Stimulated activated naive CD8-positive, alpha-beta T cell treated with anti-CD3 and anti-CD28 coated beads, Interleukin-15, Interleukin-2, amounts not matched to agents 100 U/mL and 50 U/mL, for 24 hours (primary cell): ENCODE measurements at regions not wholly inside any gene's neighbourhood (a gene's known extent, or its start where the extent isn't known, plus 50 kb on each side); places are given as distances from the start of the nearest gene placed in this dataset.
A peak's percentile ranks its signal among the peaks of the same experiment; 100 is the strongest.
"Not testable (repeated sequence)": the region's sequence is repeated elsewhere in the genome, so short reads cannot be mapped to it uniquely, and the experiment has no call there.

ENCODE experiments used
- ATAC-seq: fragments of 150-1000 bp; cut with Tn5 transposase; one replicate; pipeline ENCODE4 v1.10.0; 2021
- DNase-seq: peaks from one replicate; pipeline ENCODE4 v3.0.0; 2021

DNA sequence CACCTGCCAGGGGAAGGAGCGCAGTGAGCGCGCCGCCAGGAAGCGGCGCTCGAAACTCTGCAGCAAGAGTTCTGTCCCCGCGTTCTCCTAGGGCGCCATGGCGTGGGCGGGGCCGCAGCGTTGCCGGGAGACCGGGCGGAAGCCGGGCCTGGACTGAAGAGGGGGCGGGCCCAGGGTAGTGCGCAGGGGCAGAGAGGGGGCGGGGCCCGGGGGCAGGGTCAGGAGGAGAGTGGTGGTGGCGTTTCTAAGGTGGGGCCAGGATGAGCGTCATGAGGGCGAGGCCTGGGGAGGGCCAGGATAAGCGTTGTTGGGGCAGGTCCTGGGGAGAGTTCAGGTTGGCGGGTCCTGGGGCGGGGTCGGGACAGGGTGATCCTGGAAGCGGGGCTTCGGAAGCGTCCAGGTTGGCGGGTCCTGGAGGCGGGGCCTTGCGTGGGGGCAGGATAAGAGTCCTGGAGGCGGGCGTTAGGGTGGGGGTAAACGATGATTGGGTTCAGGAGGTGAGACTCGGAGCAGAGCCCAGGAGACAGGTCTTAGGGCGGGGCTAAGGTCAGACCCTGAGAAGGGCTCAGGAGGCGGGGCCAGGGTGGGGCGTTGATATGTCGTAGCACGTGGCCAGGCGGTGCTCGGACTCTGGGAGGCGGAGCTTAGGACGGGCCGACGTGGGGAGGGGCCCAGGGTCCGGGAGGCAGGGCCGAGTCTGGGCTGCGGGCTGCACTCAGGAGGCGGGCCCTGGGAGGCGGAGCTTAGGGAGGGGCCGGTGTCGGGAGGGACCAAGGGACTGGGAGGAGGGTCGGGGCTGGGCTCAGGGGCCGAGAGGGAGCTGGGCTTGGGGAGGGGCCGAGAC is 189.4 kb downstream of the ADRA2C start:
- peak; percentile 100 for ATAC-seq
- peak; percentile 99 for DNase-seq

DNA sequence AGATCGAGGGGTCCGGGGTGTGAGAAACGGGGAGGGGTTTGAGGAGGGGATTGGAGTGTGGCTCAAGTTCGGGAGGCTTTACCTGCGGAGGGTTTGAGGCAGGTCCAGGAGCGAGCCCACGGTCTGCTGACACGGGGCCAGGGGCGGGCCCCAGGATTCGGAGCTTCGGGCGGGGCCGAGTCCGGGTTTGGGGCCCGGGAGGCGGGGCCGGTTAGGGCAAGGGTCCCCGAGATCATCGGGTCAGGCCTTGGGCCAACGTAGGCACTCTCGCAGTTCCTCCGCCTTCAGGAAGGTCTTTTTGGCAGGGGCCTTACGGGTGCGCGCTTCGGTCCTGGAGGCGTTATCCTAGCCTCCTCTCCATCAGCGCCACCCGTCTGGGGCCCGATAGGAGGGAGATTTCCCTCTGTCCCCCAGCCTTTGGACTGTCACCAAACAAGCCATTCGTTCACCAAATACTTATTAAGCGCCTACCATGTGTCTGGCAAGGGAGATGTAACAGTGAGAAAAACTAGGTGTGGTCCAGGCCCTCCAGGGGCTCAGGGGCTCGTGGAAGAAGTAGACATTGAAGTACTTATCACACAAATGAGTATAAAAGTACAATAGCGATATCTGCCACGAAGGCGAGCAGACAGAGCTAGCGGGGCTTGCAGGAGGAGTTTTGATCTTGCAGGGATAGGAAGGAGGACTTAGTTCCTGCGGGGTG is 190.1 kb downstream of the ADRA2C start:
- DNase-seq, ATAC-seq: not testable (repeated sequence)

DNA sequence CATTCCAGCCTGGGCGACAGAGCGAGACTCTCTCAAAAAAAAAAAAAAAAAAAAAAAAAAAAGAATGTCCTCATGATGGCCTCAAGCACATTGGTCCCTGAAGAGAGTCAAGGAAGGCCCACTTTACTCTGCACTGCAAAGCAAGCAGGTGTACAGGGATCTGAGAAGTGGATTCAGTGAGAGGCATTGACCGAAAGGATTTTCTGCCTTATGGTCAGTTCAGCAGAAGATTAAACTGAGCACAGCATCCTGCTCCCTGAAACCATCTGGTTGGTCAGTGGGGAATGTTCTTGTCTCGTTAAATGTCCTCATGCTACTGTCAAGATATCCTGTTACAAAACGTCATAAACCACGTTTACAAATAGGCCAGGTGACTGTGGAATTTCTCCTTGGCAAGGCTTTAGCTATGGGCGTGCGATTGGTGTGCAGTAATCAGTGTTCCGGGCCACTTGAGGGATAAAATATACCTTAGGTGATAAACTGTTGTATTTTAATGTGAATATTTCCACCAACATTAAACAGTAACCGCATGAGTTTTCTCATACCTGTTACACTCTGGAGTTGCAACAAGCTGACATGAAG is 195.0 kb downstream of the ADRA2C start:
- not testable (repeated sequence) for DNase-seq, ATAC-seq

DNA sequence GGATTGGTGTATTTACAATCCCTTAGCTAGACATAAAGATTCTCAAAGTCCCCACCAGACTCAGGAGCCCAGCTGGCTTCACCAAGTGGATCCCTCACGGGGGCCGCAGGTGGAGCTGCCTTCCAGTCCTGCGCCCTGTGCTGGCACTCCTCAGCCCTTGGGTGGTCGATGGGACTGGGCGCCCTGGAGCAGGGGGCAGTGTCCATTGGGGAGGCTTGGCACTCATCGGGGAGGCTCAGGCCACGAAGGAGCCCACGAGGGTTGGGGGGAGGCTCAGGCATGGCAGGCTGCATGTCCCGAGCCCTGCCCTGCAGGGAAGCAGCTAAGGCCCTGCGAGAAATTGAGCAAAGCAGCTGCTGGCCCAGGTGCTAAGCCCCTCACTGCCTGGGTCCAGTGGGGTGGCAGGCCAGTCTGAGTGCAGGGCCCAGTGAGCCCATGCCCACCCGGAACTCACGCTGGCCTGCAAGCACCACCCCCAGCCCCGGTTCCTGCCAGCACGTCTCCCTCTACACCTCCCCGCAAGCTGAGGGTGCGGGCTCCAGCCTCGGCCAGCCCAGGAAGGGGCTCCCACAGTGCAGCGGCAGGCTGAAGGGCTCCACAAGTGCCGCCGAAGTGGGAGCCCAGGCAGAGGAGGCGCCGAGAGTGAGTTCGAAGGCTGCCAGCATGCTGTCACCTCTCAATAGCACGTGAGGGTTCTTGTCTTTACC is 198.5 kb downstream of the ADRA2C start:
- ATAC-seq, DNase-seq: not testable (repeated sequence)

DNA sequence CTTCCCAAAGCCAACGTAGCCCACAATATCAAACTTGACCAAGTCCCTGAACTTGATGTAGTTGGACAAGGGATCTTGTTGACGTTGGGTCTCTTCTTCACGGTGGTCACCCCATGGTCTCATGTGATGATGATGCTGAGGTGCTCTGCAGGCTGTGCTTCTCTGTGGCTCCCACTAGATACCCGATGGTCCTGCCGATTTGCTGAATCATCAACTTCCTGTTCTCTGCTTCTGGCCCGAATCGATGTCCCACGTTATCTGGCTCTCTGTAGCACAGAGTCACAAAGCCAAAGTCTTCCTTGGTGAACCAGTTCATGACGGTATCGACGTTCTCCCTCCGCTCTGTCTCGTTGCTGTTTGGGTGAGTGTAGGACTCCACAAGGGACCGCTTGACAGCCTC is 201.0 kb downstream of the ADRA2C start:
- not testable (repeated sequence) for DNase-seq, ATAC-seq

DNA sequence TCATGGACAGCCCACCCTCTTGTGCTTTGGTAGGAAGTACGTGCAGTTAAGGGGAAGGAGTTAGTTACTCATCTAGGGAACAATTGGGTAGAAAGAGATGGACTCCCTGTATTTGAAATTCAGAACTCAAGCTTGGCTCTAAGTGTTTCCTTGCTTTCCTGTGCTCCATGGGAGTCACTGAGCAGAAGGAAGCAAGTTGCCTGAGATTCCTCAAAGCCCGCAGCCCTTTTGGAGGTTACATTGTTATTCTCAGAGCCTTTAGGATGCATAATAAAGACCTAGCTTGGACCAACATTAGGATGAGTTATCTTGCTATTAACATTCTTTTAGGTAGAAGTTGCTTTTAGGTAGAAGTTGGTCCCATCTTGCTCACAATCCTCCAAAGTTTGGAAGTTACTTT is 206.4 kb downstream of the ADRA2C start:
- not testable (repeated sequence) for ATAC-seq, DNase-seq

DNA sequence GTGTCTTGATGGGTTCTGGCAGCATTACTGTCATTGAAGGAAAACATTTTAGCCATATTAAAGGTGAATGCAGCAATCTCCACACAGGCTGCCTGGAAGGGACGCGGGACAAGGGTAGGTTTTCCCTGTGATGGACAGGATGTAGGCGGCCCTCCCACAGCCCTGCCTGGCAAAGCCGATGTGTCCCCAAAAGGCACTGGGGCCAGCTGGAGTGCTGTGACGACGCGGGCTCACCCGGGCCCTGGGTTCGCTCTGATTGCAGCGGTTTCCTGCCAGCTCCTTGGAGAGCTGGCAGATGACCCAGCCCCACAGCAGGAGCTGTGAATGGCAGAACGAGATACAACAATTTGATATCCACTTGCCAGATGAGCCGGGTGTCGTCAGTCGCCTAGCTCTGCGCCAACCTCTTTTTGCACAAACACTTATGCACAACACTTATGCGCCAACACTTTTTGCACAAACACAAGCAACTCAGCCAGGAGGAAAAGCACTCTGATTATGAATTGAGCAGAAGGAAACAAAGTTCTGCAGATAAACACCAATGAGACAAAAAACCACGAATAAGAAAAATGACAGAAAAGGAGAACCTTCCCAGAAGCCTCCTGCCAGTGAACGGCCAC is 207.5 kb downstream of the ADRA2C start:
- DNase-seq, ATAC-seq: not testable (repeated sequence)

DNA sequence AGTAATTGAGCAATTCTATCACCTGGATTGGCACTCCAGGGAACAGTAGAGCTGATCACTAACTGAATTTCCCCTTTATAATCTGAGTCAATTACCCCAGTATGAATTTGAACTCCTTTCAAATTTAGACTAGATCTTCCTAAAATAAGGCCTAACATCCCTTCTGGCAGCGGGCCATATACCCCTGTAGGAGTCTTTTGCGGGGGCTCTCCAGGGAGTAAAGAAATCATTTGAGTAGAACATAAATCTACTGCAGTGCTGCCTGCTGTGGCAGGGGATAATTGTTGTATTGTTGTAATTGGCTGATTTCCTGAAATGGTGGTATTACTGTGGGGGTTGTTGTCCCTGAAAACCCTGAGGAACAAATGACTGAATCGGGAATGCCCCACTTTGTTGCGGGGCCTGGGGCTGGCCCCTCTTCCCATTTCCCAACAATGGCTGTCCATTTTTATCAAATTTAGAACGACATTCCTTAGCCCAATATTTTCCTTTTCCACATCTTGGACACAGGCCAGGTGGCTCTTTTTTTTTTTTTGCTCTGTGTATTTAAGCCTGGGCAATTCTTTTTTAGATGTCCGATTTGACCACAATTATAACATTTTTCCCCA is 217.4 kb downstream of the ADRA2C start:
- DNase-seq, ATAC-seq: not testable (repeated sequence)

DNA sequence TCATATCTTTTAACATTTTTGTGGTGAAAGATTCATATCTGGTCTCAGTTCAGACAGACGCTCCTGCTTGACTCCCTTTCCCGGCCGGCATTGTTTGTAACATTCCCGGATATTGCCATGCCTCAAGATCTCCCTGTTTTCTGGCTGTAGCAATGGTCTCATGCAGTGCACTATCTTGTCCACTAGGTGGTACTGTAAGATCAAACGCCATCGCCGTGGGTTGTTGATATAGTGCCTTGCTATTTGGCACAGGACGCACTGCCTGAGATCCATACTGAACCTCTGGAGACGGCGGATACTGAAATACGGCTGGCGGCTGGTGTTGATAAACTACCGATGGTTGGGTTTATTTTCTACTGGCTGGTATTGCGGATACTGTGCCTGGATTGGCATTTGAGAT is 218.6 kb downstream of the ADRA2C start:
- not testable (repeated sequence) for ATAC-seq, DNase-seq

DNA sequence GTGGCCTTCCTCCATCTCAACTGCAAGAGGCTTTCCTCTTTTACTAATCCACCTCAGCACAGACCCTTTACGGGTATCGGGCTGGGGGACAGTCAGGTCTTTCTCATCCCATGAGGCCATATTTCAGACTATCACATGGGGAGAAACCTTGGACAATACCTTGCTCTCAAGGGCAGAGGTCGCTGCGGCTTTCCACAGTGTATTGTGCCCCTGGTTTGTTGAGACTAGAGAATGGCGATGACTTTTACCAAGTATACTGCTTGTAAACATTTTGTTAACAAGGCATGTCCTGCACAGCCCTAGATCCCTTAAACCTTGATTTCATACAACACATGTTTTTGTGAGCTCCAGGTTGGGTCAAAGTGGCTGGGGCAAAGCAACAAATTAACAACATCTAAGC is 220.2 kb downstream of the ADRA2C start:
- ATAC-seq, DNase-seq: not testable (repeated sequence)

DNA sequence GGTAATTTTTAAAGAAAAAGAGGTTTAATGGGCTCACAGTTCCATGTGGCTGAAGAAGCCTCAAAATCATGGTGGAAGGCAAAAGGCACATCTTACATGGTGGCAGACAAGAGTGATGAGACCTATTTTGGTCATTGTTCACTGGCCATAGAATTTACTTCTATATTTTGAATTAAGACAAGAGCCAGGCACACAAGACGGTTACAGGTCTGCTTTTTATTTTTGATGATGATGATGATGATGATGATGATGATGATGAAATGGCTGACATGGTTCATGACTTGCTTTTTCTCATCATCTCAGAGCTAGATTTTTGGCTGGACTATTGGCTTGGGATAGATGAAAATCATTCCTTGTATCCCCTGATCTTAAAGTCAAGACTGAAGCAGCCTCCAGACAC is 229.3 kb downstream of the OTOP1 start:
- not testable (repeated sequence) for ATAC-seq, DNase-seq

DNA sequence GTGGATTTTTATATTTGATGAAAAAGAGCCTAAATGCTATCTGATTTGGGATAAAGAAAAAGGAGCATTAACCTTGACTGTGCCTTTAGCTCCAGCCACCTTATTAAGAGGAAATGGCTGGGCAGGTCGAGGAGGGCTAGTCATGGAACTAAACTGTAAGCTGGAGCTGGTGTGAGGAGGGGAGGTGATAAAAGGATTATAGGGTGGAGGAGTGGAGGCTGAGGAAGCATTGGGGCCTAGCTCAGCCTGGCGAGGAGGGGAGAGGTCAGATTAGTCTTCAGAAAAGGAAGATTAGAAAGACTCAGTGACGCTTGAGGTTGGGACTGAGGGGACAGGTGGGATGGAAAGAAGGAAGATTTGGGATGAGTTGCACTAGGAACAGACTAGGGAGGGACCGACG is 222.7 kb downstream of the OTOP1 start:
- DNase-seq, ATAC-seq: not testable (repeated sequence)

DNA sequence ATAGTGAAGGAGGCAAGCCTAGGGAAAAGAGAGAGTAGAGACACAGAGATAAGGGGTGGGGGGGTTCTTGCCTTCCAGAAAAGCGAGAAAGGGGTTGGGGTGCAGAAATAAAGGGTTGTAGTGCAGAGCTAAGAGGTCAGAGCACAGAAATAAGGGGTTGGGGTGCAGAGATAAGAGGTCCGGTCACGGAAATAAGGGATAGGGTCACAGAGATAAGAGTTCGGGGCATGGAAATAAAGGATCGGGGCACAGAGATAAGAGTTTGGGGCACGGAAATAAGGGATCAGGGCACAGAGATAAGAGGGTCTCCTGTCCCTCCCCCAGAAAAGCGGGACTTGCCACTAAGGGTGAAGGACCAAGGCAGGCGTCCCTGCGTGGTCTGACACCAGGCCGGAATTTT is 222.0 kb downstream of the OTOP1 start:
- DNase-seq, ATAC-seq: not testable (repeated sequence)

DNA sequence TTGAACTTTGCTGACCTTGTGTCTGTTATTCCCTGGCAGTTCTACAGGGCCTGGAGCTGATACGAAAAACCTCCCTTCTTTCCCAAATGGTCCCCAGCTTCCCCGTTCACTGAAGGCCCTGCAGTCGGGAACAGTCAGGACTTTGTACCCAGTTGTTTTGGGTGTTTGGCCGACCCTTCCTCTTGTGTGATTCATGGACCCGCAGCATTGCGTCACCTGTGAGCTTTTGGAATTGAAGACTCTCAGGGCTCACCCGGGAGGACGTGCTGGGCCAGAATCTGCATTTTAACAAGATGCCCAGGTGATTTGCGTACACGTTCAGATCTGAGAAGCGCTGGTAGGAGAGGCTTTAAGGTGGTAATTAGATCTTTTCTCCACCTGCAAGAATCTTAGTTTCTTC is 220.4 kb downstream of the OTOP1 start:
- not testable (repeated sequence) for ATAC-seq, DNase-seq

DNA sequence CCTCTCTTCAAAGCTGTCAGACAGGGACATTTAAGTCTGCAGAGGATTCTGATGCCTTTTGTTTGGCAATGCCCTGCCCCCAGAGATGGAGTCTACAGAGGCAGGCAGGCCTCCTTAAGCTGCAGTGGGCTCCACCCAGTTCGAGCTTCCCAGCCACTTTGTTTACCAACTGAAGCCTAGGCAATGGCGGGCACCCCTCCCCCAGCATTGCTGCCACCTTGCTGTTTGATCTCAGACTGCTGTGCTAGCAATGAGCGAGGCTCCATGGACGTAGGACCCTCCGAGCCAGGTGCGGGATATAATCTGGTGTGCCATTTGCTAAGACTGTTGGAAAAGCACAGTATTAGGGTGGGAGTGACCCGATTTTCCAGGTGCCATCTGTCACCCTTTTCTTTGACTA is 207.7 kb downstream of the OTOP1 start:
- not testable (repeated sequence) for ATAC-seq, DNase-seq

DNA sequence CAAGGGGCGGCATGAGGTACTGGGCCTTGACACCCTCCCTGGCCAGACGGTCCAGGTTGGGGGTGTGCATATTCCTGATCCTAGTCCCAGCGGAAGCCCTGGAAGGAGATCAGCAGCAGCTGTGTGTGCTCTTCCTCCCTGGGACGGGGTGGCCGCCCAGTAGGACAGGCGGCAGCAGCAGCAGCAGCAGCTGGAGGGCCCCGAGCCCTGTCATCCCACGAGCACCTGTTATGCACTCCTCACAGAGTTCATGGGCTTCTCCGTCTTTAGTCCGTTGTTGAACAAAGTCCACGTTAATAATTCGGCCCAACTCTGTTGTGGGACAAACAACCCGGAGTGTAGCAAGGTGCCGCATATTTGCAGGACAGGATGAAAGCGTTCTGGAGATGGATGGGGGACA is 205.6 kb downstream of the OTOP1 start:
- ATAC-seq, result not testable (repeated sequence)

DNA sequence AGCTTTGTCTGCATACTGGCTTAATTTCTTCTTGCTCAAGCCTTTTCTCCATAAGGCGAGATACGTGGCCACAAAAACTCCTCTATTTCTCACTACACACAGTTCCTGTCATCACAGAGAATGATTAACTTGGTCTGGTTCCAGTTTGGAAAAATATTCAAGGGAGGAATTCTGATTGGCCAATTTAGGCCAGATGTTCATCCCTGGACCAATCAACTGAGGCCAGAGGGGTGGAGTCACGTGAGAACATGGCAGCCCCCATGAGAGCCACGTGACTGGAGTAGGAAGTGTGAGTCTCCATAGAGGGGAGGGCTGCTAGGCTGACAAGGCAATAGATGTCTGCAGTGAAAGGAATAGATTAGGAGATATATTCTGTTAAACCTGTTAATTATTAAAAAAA is 200.0 kb downstream of the OTOP1 start:
- not testable (repeated sequence) for ATAC-seq, DNase-seq

More for the DNA sequence above, 205.6 kb downstream of the OTOP1 start:
- not testable (repeated sequence) for DNase-seq

DNA sequence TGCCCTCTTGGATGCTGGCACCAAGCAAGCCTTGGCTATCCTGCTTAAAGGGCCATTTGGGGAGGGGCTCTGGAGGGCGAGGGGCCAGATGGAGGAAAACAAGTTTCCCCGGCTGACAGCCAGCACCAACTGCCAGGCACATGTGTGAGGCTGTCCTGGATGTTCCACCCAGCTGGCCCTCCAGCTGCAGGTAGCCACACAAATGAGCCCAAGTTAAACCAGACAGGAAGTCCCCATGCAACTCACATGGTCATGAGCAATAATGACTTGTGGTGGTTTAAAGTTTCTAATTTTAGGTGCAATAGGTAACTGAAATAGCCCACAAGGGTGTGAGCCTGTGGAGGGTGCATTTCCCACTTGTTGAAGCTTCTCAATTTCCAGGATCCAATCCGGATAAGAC is 198.0 kb downstream of the OTOP1 start:
- DNase-seq, ATAC-seq: not testable (repeated sequence)

DNA sequence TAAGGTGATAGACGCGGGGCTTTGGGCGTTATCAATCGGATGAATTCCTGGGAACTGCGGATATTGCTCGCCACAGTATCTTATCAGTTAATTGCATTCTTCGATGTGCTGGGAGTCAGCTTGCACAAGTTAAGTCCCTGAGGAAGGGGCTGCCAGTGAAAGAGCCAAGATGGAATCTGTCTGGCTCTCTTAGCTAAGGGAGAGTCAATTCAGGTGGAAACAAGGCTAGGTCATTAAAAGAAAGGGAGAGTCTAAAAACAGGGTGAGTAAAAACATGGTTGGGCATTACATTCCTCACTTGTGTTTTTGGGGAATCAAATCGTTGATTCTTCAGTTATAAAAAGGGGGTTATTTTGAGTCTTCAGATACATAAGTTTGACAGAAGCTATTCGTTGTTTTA is 196.2 kb downstream of the OTOP1 start:
- ATAC-seq, result not testable (repeated sequence)

DNA sequence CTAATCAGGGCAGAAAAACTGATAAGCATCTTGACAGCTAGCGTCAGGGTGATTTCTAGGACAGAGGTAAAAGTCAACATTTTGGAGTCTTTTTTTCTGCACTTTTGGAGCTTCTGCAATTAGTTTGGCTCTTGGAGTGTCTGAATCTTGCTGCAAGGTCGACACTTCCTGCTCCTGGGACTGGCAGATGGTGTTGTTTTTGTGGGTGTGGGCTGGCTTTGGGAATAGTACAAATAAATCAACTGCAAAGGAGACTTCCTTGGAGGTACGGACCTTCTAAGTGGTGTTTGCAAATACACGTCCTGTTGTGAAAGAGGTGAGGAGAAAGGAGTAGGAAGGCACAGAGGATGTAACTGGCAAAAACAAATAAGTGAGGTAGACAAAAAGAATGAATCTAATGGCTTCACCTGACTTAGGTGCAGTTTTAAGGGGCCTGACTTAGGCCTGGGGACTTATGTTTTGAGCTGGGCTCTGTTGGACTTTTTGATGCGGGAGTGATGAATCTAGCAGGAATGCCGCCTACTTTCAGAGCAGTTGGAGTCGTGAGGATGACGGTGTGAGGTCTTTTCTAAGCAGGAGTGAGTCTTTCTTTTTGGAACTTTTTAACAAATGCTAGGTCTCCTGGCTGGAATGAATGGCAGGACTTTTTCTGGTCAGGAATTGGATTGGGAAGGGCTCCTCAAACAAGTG is 195.1 kb downstream of the OTOP1 start:
- ATAC-seq, DNase-seq: not testable (repeated sequence)

More for the DNA sequence above, 196.2 kb downstream of the OTOP1 start:
- not testable (repeated sequence) for DNase-seq
